HepG2 (cell line): ENCODE measurements at regions not wholly inside any gene's neighbourhood (a gene's known extent, or its start where the extent isn't known, plus 50 kb on each side); places are given as distances from the start of the nearest gene placed in this dataset.

Experiments
- ATAC-seq: fragments of 200-7000 bp; cut with Tn5 transposase; 3 replicates; pipeline ENCODE4 v1.9.1; 2020; ENCODE audit warnings: mild to moderate bottlenecking, moderate library complexity
- BruUV-seq: library from RNA; stranded (reverse); fragments of 400-500 nt; replicated peaks from 2 replicates; lab custom pipeline; 2021; lab: Mats Ljungman, UMichigan
- CTCF ChIA-PET: fragments of 300-600 bp; formaldehyde crosslinking; extraction: SDS; loops from one replicate; lab custom pipeline; 2021; ENCODE audit warnings: low total read pairs, inconsistent platforms, low intra/inter-chr PET ratio; lab: Yijun Ruan, JAX
- POLR2A ChIA-PET: fragments of 350-600 bp; sonication (Branson Sonifier 250); formaldehyde crosslinking; loops from one replicate; lab custom pipeline; 2020; ENCODE audit warnings: antibody characterized with exemption, inconsistent platforms; lab: Yijun Ruan, JAX
- DNase-seq: peaks from one replicate; pipeline ENCODE4 v3.0.0-alpha.2; 2015; ENCODE audit warnings: low spot score
- FAIRE-seq: peaks from 3 replicates; lab custom pipeline; 2011; peaks lifted over from hg19 to GRCh38; lab: Jason Lieb, UNC
- H2AFZ ChIP-seq: one replicate; pipeline ENCODE4 v1.6.1; 2011; ENCODE audit warnings: low read length, inconsistent platforms
- H3K27ac ChIP-seq: fragments of 300-600 bp; 3 replicates; pipeline ENCODE4 v1.8.0; 2011; ENCODE audit warnings: mixed run types, mild to moderate bottlenecking, mixed read lengths, low read length, inconsistent platforms; ENCODE audit not compliant: insufficient read depth; ENCODE audit errors: extremely low read length
- H3K27me3 ChIP-seq, 2 experiments: fragments of 200-600 bp in 1 of 2; 2 replicates in 1 of 2; 3 replicates in 1 of 2; pipeline versions ENCODE4 v1.6.0 to v1.8.0; 2011; ENCODE audit warnings: low read length in 2 of 2, mild to moderate bottlenecking in 2 of 2, moderate library complexity in 2 of 2, inconsistent platforms in 1 of 2; ENCODE audit not compliant: insufficient read depth in 2 of 2, control insufficient read depth in 1 of 2
- H3K36me3 ChIP-seq, 2 experiments: fragments of 200-600 bp in 1 of 2; replicated peaks in 1 of 2; 2 replicates in 1 of 2; 3 replicates in 1 of 2; pipeline versions ENCODE4 v1.5.1 to v1.8.0; 2011; ENCODE audit warnings: low read length in 2 of 2, inconsistent platforms in 1 of 2; ENCODE audit not compliant: insufficient read depth in 2 of 2, control insufficient read depth in 1 of 2
- H3K4me1 ChIP-seq: 2 replicates; pipeline ENCODE4 v1.5.1; 2012; ENCODE audit warnings: low read length, inconsistent platforms; ENCODE audit not compliant: insufficient read depth
- H3K4me2 ChIP-seq: 2 replicates; pipeline ENCODE4 v1.6.0; 2011; ENCODE audit warnings: low read depth, low read length, inconsistent platforms
- H3K4me3 ChIP-seq, 3 experiments: fragments of 200-600 bp in 1 of 3; sonication (generic), shearing (Covaris generic) in 1 of 3; replicated peaks in 1 of 3; 2 replicates each; pipeline ENCODE4 v1.5.1; 2011 to 2016; ENCODE audit warnings: low read length in 3 of 3, inconsistent platforms in 2 of 3, low read depth in 2 of 3, mild to moderate bottlenecking in 2 of 3, control low read depth in 1 of 3, mixed read lengths in 1 of 3; ENCODE audit not compliant: insufficient read depth in 1 of 3
- H3K79me2 ChIP-seq: one replicate; pipeline ENCODE4 v1.6.1; 2011; ENCODE audit warnings: low read length, inconsistent platforms; ENCODE audit not compliant: insufficient read depth
- H3K9ac ChIP-seq: 2 replicates; pipeline ENCODE4 v1.6.0; 2011; ENCODE audit warnings: mild to moderate bottlenecking, low read depth, low read length, inconsistent platforms; ENCODE audit not compliant: insufficient read depth
- H3K9me3 ChIP-seq: 2 replicates; pipeline ENCODE4 v1.5.1; 2012; ENCODE audit warnings: mild to moderate bottlenecking, low read length
- H4K20me1 ChIP-seq: 2 replicates; pipeline ENCODE4 v1.6.0; 2011; ENCODE audit warnings: inconsistent platforms, mild to moderate bottlenecking, low read length, moderate library complexity; ENCODE audit not compliant: insufficient read depth
- ETS1 ChIP-seq: sonication (generic); formaldehyde crosslinking; IDR thresholded peaks from 2 replicates; pipeline ENCODE4 v1.4.0; 2020; ENCODE audit warnings: missing genetic modification reagents
- HDAC2 ChIP-seq: sonication (generic); formaldehyde crosslinking; IDR thresholded peaks from 2 replicates; pipeline ENCODE4 v1.4.0; 2020; ENCODE audit warnings: missing genetic modification reagents
- HNRNPUL1 ChIP-seq: fragments of 200-400 bp; formaldehyde crosslinking; IDR thresholded peaks from 2 replicates; pipeline ENCODE4 v1.6.1; 2017; ENCODE audit warnings: low read depth, mild to moderate bottlenecking, low read length, moderate library complexity
- MLX ChIP-seq: IDR thresholded peaks from 2 replicates; pipeline ENCODE4 v1.6.1; 2016
- PHB2 ChIP-seq: fragments of 450-650 bp; IDR thresholded peaks from 2 replicates; pipeline ENCODE4 v1.6.1; 2018; ENCODE audit not compliant: partially characterized antibody
- ZNF234 ChIP-seq: sonication (generic); formaldehyde crosslinking; conservative IDR thresholded peaks from 2 replicates; pipeline ENCODE4 v1.5.1; 2020; ENCODE audit warnings: mild to moderate bottlenecking, missing genetic modification reagents
- ZNF235 ChIP-seq: sonication (generic); formaldehyde crosslinking; IDR thresholded peaks from 2 replicates; pipeline ENCODE4 v1.8.1; 2023; ENCODE audit warnings: mild to moderate bottlenecking, missing genetic modification reagents, borderline replicate concordance
- ZNF296 ChIP-seq: sonication (generic); formaldehyde crosslinking; conservative IDR thresholded peaks from 2 replicates; pipeline ENCODE4 v1.5.0; 2020; ENCODE audit warnings: mild to moderate bottlenecking, missing genetic modification reagents
- ZNF577 ChIP-seq: sonication (generic); formaldehyde crosslinking; IDR thresholded peaks from 2 replicates; pipeline ENCODE4 v1.4.0; 2020; ENCODE audit warnings: mild to moderate bottlenecking, low read depth, missing genetic modification reagents, borderline replicate concordance
- WGBS: methylation state at CpG from one replicate; pipeline ENCODE4 v1.1.6; 2017; ENCODE audit warnings: low lambda C conversion rate; 5-methylcytosine and 5-hydroxymethylcytosine counted together
- in situ Hi-C: cut with HindIII; loops from 2 replicates; pipeline ENCODE4 v1.10.0; 2017; ENCODE audit warnings: low pct_unique_long_range_greater_than_20kb; ENCODE audit not compliant: extremely low pct_ligation_motif_present
- intact Hi-C: fragments of 100-400 bp; cut with micrococcal nuclease; formaldehyde crosslinking; loops from one replicate; pipeline ENCODE4 v1.10.0; 2022; ENCODE audit not compliant: unreplicated experiment

GRCh38 chr2:7730449-7730848, 813.2 kb downstream of the RNF144A start:
- in situ Hi-C loops, result no loop called here
- Histone ChIP-seq H3K4me2 (no peak overlapping the region), H3K9ac (no peak overlapping the region), H3K27me3 (no peaks in the 10 kb centered on the region; a peak in 1 of 5 replicates), H2AFZ (no peak overlapping the region), H3K79me2 (no peaks in the 10 kb centered on the region), H3K4me3 (no peak overlapping the region), H3K27ac (no peak overlapping the region), H3K36me3 (no peaks in the 10 kb centered on the region), H3K9me3 (no peaks in the 10 kb centered on the region), H3K4me1 (no peaks in the 10 kb centered on the region), H4K20me1 (no peaks in the 10 kb centered on the region)
- FAIRE-seq, result no peak
- intact Hi-C loops, result no loop called here
- ChIA-PET CTCF (no interaction called here), POLR2A (no interaction called here)
- DNase-seq, result no peak
- no peak for ATAC-seq
- 47% methylated on average over 5 of the region's 5 CpGs for WGBS
- BruUV-seq, result no TSS peak
- no peak for TF ChIP-seq HNRNPUL1
- no peak for TF ChIP-seq ZNF577 (CRISPR knock-in tag)
- no peak for TF ChIP-seq ZNF235 (CRISPR knock-in tag)
- TF ChIP-seq ETS1, result no peak
- TF ChIP-seq ZNF234, result no peak
- no peak for TF ChIP-seq MLX
- no peak for TF ChIP-seq PHB2
- no peak for TF ChIP-seq HDAC2 (CRISPR knock-in tag)
- TF ChIP-seq ZNF296 (CRISPR knock-in tag), result no peak
- TF ChIP-seq, all 625 proteins: peak for 0
